HL-60 (cell line): ENCODE measurements at regions not wholly inside any gene's neighbourhood (a gene's known extent, or its start where the extent isn't known, plus 50 kb on each side); places are given as distances from the start of the nearest gene placed in this dataset.

Experiments used
- POLR2AphosphoS5 ChIP-seq: IDR thresholded peaks from 2 replicates; pipeline ENCODE4 v1.6.1; 2012; ENCODE audit warnings: low read depth
- TF ChIP-seq, protein P1 (sequence below): IDR thresholded peaks from one replicate; pipeline ENCODE4 v1.5.1; 2011; ENCODE audit warnings: low read length, control low read depth, inconsistent platforms; ENCODE audit not compliant: insufficient read depth
- TF ChIP-seq, protein P2 (sequence below): IDR thresholded peaks from 2 replicates; pipeline ENCODE4 v1.6.1; 2012; ENCODE audit warnings: low read depth; ENCODE audit not compliant: insufficient replicate concordance

DNA sequence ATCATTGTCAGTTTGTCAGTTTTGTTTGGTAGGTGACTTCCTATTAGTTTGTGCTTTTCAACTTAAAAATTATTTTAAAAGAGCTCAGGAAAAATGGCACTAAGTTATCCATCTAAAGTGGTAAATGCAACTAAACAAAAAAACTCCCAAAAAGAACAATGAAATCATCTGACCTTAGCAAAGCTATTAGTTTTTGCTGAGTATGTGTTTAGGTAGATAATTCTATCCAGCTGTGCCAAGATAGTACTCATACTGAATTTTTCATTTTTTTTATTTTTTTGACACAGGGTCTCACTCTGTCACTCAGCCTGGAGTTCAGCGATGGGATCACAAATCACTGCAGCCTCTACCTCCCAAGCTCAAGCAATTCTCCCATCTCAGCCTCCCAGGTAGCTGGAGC is 645.3 kb downstream of the TBC1D4 start:
- TF ChIP-seq, protein P1, sequence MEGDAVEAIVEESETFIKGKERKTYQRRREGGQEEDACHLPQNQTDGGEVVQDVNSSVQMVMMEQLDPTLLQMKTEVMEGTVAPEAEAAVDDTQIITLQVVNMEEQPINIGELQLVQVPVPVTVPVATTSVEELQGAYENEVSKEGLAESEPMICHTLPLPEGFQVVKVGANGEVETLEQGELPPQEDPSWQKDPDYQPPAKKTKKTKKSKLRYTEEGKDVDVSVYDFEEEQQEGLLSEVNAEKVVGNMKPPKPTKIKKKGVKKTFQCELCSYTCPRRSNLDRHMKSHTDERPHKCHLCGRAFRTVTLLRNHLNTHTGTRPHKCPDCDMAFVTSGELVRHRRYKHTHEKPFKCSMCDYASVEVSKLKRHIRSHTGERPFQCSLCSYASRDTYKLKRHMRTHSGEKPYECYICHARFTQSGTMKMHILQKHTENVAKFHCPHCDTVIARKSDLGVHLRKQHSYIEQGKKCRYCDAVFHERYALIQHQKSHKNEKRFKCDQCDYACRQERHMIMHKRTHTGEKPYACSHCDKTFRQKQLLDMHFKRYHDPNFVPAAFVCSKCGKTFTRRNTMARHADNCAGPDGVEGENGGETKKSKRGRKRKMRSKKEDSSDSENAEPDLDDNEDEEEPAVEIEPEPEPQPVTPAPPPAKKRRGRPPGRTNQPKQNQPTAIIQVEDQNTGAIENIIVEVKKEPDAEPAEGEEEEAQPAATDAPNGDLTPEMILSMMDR: no peak
- no peak for TF ChIP-seq POLR2AphosphoS5
- TF ChIP-seq, protein P2, sequence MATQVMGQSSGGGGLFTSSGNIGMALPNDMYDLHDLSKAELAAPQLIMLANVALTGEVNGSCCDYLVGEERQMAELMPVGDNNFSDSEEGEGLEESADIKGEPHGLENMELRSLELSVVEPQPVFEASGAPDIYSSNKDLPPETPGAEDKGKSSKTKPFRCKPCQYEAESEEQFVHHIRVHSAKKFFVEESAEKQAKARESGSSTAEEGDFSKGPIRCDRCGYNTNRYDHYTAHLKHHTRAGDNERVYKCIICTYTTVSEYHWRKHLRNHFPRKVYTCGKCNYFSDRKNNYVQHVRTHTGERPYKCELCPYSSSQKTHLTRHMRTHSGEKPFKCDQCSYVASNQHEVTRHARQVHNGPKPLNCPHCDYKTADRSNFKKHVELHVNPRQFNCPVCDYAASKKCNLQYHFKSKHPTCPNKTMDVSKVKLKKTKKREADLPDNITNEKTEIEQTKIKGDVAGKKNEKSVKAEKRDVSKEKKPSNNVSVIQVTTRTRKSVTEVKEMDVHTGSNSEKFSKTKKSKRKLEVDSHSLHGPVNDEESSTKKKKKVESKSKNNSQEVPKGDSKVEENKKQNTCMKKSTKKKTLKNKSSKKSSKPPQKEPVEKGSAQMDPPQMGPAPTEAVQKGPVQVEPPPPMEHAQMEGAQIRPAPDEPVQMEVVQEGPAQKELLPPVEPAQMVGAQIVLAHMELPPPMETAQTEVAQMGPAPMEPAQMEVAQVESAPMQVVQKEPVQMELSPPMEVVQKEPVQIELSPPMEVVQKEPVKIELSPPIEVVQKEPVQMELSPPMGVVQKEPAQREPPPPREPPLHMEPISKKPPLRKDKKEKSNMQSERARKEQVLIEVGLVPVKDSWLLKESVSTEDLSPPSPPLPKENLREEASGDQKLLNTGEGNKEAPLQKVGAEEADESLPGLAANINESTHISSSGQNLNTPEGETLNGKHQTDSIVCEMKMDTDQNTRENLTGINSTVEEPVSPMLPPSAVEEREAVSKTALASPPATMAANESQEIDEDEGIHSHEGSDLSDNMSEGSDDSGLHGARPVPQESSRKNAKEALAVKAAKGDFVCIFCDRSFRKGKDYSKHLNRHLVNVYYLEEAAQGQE: no peak
